HepG2 (cell line): ENCODE measurements at regions not wholly inside any gene's neighbourhood (a gene's known extent, or its start where the extent isn't known, plus 50 kb on each side); places are given as distances from the start of the nearest gene placed in this dataset.

Experiments used
- ATAC-seq: fragments of 200-7000 bp; cut with Tn5 transposase; 3 replicates; pipeline ENCODE4 v1.9.1; 2020; ENCODE audit warnings: mild to moderate bottlenecking, moderate library complexity
- BruUV-seq: library from RNA; stranded (reverse); fragments of 400-500 nt; replicated peaks from 2 replicates; lab custom pipeline; 2021; lab: Mats Ljungman, UMichigan
- CTCF ChIA-PET: fragments of 300-600 bp; formaldehyde crosslinking; extraction: SDS; loops from one replicate; lab custom pipeline; 2021; ENCODE audit warnings: low total read pairs, inconsistent platforms, low intra/inter-chr PET ratio; lab: Yijun Ruan, JAX
- POLR2A ChIA-PET: fragments of 350-600 bp; sonication (Branson Sonifier 250); formaldehyde crosslinking; loops from one replicate; lab custom pipeline; 2020; ENCODE audit warnings: antibody characterized with exemption, inconsistent platforms; lab: Yijun Ruan, JAX
- DNase-seq: peaks from one replicate; pipeline ENCODE4 v3.0.0-alpha.2; 2015; ENCODE audit warnings: low spot score
- FAIRE-seq: peaks from 3 replicates; lab custom pipeline; 2011; peaks lifted over from hg19 to GRCh38; lab: Jason Lieb, UNC
- H2AFZ ChIP-seq: one replicate; pipeline ENCODE4 v1.6.1; 2011; ENCODE audit warnings: low read length, inconsistent platforms
- H3K27ac ChIP-seq: fragments of 300-600 bp; 3 replicates; pipeline ENCODE4 v1.8.0; 2011; ENCODE audit warnings: mixed run types, mild to moderate bottlenecking, mixed read lengths, low read length, inconsistent platforms; ENCODE audit not compliant: insufficient read depth; ENCODE audit errors: extremely low read length
- H3K27me3 ChIP-seq, 2 experiments: fragments of 200-600 bp in 1 of 2; 2 replicates in 1 of 2; 3 replicates in 1 of 2; pipeline versions ENCODE4 v1.6.0 to v1.8.0; 2011; ENCODE audit warnings: low read length in 2 of 2, mild to moderate bottlenecking in 2 of 2, moderate library complexity in 2 of 2, inconsistent platforms in 1 of 2; ENCODE audit not compliant: insufficient read depth in 2 of 2, control insufficient read depth in 1 of 2
- H3K36me3 ChIP-seq, 2 experiments: fragments of 200-600 bp in 1 of 2; replicated peaks in 1 of 2; 2 replicates in 1 of 2; 3 replicates in 1 of 2; pipeline versions ENCODE4 v1.5.1 to v1.8.0; 2011; ENCODE audit warnings: low read length in 2 of 2, inconsistent platforms in 1 of 2; ENCODE audit not compliant: insufficient read depth in 2 of 2, control insufficient read depth in 1 of 2
- H3K4me1 ChIP-seq: 2 replicates; pipeline ENCODE4 v1.5.1; 2012; ENCODE audit warnings: low read length, inconsistent platforms; ENCODE audit not compliant: insufficient read depth
- H3K4me2 ChIP-seq: 2 replicates; pipeline ENCODE4 v1.6.0; 2011; ENCODE audit warnings: low read depth, low read length, inconsistent platforms
- H3K4me3 ChIP-seq, 3 experiments: fragments of 200-600 bp in 1 of 3; sonication (generic), shearing (Covaris generic) in 1 of 3; replicated peaks in 1 of 3; 2 replicates each; pipeline ENCODE4 v1.5.1; 2011 to 2016; ENCODE audit warnings: low read length in 3 of 3, inconsistent platforms in 2 of 3, low read depth in 2 of 3, mild to moderate bottlenecking in 2 of 3, control low read depth in 1 of 3, mixed read lengths in 1 of 3; ENCODE audit not compliant: insufficient read depth in 1 of 3
- H3K79me2 ChIP-seq: one replicate; pipeline ENCODE4 v1.6.1; 2011; ENCODE audit warnings: low read length, inconsistent platforms; ENCODE audit not compliant: insufficient read depth
- H3K9ac ChIP-seq: 2 replicates; pipeline ENCODE4 v1.6.0; 2011; ENCODE audit warnings: mild to moderate bottlenecking, low read depth, low read length, inconsistent platforms; ENCODE audit not compliant: insufficient read depth
- H3K9me3 ChIP-seq: 2 replicates; pipeline ENCODE4 v1.5.1; 2012; ENCODE audit warnings: mild to moderate bottlenecking, low read length
- H4K20me1 ChIP-seq: 2 replicates; pipeline ENCODE4 v1.6.0; 2011; ENCODE audit warnings: inconsistent platforms, mild to moderate bottlenecking, low read length, moderate library complexity; ENCODE audit not compliant: insufficient read depth
- ATF4 ChIP-seq, 2 experiments: fragments of 450-650 bp in 1 of 2; sonication (generic) in 1 of 2; formaldehyde crosslinking; IDR thresholded peaks; 2 replicates each; pipeline versions ENCODE4 v1.5.0 to v1.8.0; 2020 to 2022; ENCODE audit warnings: mild to moderate bottlenecking in 1 of 2, missing genetic modification reagents in 1 of 2
- E2F5 ChIP-seq: sonication (generic); formaldehyde crosslinking; conservative IDR thresholded peaks from 2 replicates; pipeline ENCODE4 v1.4.0; 2020; ENCODE audit warnings: missing genetic modification reagents
- FLYWCH1 ChIP-seq: sonication (generic); formaldehyde crosslinking; IDR thresholded peaks from 2 replicates; pipeline ENCODE4 v1.8.1; 2023; ENCODE audit warnings: mild to moderate bottlenecking, missing genetic modification reagents
- IKZF5 ChIP-seq: IDR thresholded peaks from 2 replicates; pipeline ENCODE4 v1.6.1; 2018; ENCODE audit warnings: missing genetic modification reagents, mild to moderate bottlenecking, missing compliant biosample characterization
- KLF12 ChIP-seq: sonication (generic); formaldehyde crosslinking; IDR thresholded peaks from 2 replicates; pipeline ENCODE4 v1.4.0; 2020; ENCODE audit warnings: missing genetic modification reagents, borderline replicate concordance
- PAX8 ChIP-seq: sonication (generic); formaldehyde crosslinking; IDR thresholded peaks from 2 replicates; pipeline ENCODE4 v1.8.0; 2022; ENCODE audit warnings: mild to moderate bottlenecking, missing genetic modification reagents, borderline replicate concordance
- PITX1 ChIP-seq: sonication (generic); formaldehyde crosslinking; IDR thresholded peaks from 2 replicates; pipeline ENCODE4 v1.5.1; 2020; ENCODE audit warnings: mild to moderate bottlenecking, missing genetic modification reagents
- SP140L ChIP-seq: sonication (generic); formaldehyde crosslinking; IDR thresholded peaks from 2 replicates; pipeline ENCODE4 v1.4.0; 2020; ENCODE audit warnings: missing genetic modification reagents, borderline replicate concordance
- TAF15 ChIP-seq: fragments of 200-400 bp; formaldehyde crosslinking; IDR thresholded peaks from one replicate; pipeline ENCODE4 v1.6.1; 2018; ENCODE audit warnings: mild to moderate bottlenecking, low read depth, low read length; ENCODE audit not compliant: poor library complexity, severe bottlenecking
- ZBTB7A ChIP-seq: sonication (generic); formaldehyde crosslinking; IDR thresholded peaks from 2 replicates; pipeline ENCODE4 v1.8.0; 2022; ENCODE audit warnings: mild to moderate bottlenecking, missing genetic modification reagents
- ZKSCAN5 ChIP-seq: sonication (generic); formaldehyde crosslinking; IDR thresholded peaks from 2 replicates; pipeline ENCODE4 v1.5.1; 2020; ENCODE audit warnings: mild to moderate bottlenecking, missing genetic modification reagents
- ZNF572 ChIP-seq: sonication (generic); formaldehyde crosslinking; IDR thresholded peaks from 2 replicates; pipeline ENCODE4 v1.5.1; 2020; ENCODE audit warnings: mild to moderate bottlenecking, missing genetic modification reagents
- ZNF670 ChIP-seq: sonication (generic); formaldehyde crosslinking; IDR thresholded peaks from 2 replicates; pipeline ENCODE4 v1.8.0; 2022; ENCODE audit warnings: mild to moderate bottlenecking, missing genetic modification reagents, borderline replicate concordance
- ZNF790 ChIP-seq: sonication (generic); formaldehyde crosslinking; IDR thresholded peaks from 2 replicates; pipeline ENCODE4 v1.8.0; 2022; ENCODE audit warnings: missing genetic modification reagents, mild to moderate bottlenecking, borderline replicate concordance
- WGBS: methylation state at CpG from one replicate; pipeline ENCODE4 v1.1.6; 2017; ENCODE audit warnings: low lambda C conversion rate; 5-methylcytosine and 5-hydroxymethylcytosine counted together
- in situ Hi-C: cut with HindIII; loops from 2 replicates; pipeline ENCODE4 v1.10.0; 2017; ENCODE audit warnings: low pct_unique_long_range_greater_than_20kb; ENCODE audit not compliant: extremely low pct_ligation_motif_present
- intact Hi-C: fragments of 100-400 bp; cut with micrococcal nuclease; formaldehyde crosslinking; loops from one replicate; pipeline ENCODE4 v1.10.0; 2022; ENCODE audit not compliant: unreplicated experiment

- DNase-seq = no peak
- in situ Hi-C loops = no loop called here
- no peak for FAIRE-seq
- intact Hi-C loops = loop anchor here (1.0 to 2.0 kb wide), 2 partner anchors 244 to 508 kb away; no protein-coding TSS in a partner anchor
- BruUV-seq = no TSS peak
- WGBS = 3% methylated on average over 5 of the region's 5 CpGs
- no peak for ATAC-seq
- CTCF ChIA-PET = interaction anchor here (1.4 to 2.3 kb wide), 2 partner anchors 508 to 700 kb away, joined by 8 to 11 read pairs; no protein-coding TSS in a partner anchor
- POLR2A ChIA-PET = no interaction called here
- Histone ChIP-seq H4K20me1 (no peaks in the 10 kb centered on the region), H3K4me1 (no peaks in the 10 kb centered on the region), H3K4me3 (no peak overlapping the region), H3K27me3 (peaks cover 0 to 18% of the 10 kb centered on the region in 2 experiments; a peak in 2 of 5 replicates), H3K36me3 (no peaks in the 10 kb centered on the region), H3K9ac (no peak overlapping the region), H2AFZ (no peak overlapping the region), H3K9me3 (no peaks in the 10 kb centered on the region), H3K4me2 (no peak overlapping the region), H3K27ac (no peak overlapping the region), H3K79me2 (no peaks in the 10 kb centered on the region)
- TF ChIP-seq ZNF670 (CRISPR knock-in tag) (no peak), ZNF572 (CRISPR knock-in tag) (no peak), ZNF790 (CRISPR knock-in tag) (no peak)
These were observed 309.1 kb downstream of the TUSC7 start for GRCh38 chr3:117018655-117019054.

GRCh38 chr3:117019082-117019713 lies 309.6 kb downstream of the TUSC7 start:
- POLR2A ChIA-PET = no interaction called here
- intact Hi-C loops = loop anchor here (1.0 to 2.0 kb wide), 2 partner anchors 244 to 507 kb away; no protein-coding TSS in a partner anchor
- no peaks in the 10 kb centered on the region for H4K20me1 ChIP-seq
- TF ChIP-seq IKZF5 (CRISPR knock-in tag) = no peak
- TF ChIP-seq FLYWCH1 (CRISPR knock-in tag) = no peak
- no peak for TF ChIP-seq PITX1 (CRISPR knock-in tag)
- no peak for TF ChIP-seq SP140L
- TF ChIP-seq KLF12 = no peak
- TF ChIP-seq E2F5 (CRISPR knock-in tag) = no peak
- no peak for TF ChIP-seq ATF4 (CRISPR knock-in tag; IDR thresholded peaks at IDR 0.05)
- TF ChIP-seq TAF15 = no peak
- no peak for TF ChIP-seq ZBTB7A (CRISPR knock-in tag)
- no peak for TF ChIP-seq PAX8 (CRISPR knock-in tag)
- no peak for TF ChIP-seq ZKSCAN5 (CRISPR knock-in tag)

More at GRCh38 chr3:117019082-117019713, 309.6 kb downstream of the TUSC7 start:
- no peak overlapping the region for H3K4me3 ChIP-seq
- H3K9ac ChIP-seq = no peak overlapping the region
- no peaks in the 10 kb centered on the region for H3K36me3 ChIP-seq
- no peak overlapping the region for H2AFZ ChIP-seq
- no peaks in the 10 kb centered on the region for H3K79me2 ChIP-seq
- BruUV-seq = no TSS peak
- DNase-seq (peak; percentile 10), ATAC-seq (peak; percentile 97), FAIRE-seq (peak; percentile 46)
- H3K27me3 ChIP-seq = peaks cover 0 to 18% of the 10 kb centered on the region in 2 experiments; a peak in 2 of 5 replicates
- H3K4me2 ChIP-seq = no peak overlapping the region
- CTCF ChIA-PET = interaction anchor here (1.4 to 2.3 kb wide), 2 partner anchors 507 to 700 kb away, joined by 8 to 11 read pairs; no protein-coding TSS in a partner anchor
- in situ Hi-C loops = no loop called here
- no peaks in the 10 kb centered on the region for H3K4me1 ChIP-seq
- WGBS = 9% methylated on average over 7 of the region's 7 CpGs
- H3K9me3 ChIP-seq = no peaks in the 10 kb centered on the region
- no peak overlapping the region for H3K27ac ChIP-seq
